GM21367 (cell line): ENCODE measurements at regions not wholly inside any gene's neighbourhood (a gene's known extent, or its start where the extent isn't known, plus 50 kb on each side); places are given as distances from the start of the nearest gene placed in this dataset.
"Not testable (repeated sequence)": the region's sequence is repeated elsewhere in the genome, so short reads cannot be mapped to it uniquely, and the experiment has no call there.

ENCODE experiments used
- ATAC-seq: cut with Tn5 transposase; IDR thresholded peaks from one replicate; pipeline ENCODE4 v1.9.1; 2021; ENCODE audit not compliant: unreplicated experiment

DNA sequence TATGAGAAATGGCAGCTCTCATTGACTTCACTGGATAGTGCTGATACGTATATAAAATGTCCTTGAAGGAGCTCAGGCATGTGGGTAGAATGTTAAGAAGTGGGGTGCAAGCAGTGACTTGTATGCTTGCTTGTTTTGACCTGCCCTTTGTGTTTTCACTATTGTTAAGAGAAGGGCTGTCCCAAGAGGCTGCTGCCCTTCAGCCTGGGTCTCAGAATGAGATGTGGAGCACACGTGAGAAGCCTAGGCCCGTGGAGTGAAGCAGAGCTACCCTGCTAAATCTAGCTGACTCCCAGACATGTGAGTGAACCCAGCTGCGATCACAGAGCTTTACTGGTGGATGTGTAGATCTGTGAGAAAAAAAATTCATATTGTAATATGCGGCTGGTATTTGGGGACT, 305.3 kb upstream of the RGS17 start:
- ATAC-seq, result no peak

DNA sequence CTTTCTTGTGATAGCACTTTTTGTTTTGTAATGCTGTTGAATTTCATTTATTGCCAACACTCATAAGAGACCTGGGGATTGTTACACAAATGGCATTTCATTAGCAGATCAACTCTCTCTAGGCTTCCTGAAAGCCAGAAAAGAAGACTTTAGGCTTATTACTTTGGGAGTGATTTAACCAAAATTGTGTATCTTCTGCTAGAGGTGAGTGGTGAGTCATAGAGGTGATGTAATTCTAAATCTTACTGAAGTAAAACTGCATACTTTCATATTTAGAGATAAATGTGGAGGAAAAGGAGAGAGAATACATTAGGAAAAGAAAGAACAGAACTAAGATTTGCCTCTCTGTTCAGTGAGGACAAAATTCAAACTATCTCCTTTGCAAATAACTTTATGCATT, 304.7 kb upstream of the RGS17 start:
- no peak for ATAC-seq

DNA sequence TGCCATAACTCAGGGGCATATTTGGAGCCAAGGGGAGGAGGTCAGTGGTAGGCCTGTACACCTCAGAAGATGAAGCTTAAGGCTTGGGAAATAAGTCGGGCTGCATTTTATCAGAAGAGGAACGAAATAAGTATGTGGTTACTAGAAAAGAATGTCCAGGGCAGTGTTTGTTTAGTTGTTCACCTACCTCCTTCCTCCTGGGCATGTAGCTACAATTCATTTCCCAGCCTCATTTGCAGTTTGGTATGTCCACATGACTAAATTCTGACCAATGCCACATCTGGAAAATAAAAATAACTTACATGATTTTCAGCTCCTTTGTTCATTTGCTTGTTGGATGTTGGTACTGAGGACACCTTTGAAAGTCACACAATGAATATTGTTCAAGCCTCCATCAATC, 294.5 kb upstream of the RGS17 start:
- no peak for ATAC-seq

DNA sequence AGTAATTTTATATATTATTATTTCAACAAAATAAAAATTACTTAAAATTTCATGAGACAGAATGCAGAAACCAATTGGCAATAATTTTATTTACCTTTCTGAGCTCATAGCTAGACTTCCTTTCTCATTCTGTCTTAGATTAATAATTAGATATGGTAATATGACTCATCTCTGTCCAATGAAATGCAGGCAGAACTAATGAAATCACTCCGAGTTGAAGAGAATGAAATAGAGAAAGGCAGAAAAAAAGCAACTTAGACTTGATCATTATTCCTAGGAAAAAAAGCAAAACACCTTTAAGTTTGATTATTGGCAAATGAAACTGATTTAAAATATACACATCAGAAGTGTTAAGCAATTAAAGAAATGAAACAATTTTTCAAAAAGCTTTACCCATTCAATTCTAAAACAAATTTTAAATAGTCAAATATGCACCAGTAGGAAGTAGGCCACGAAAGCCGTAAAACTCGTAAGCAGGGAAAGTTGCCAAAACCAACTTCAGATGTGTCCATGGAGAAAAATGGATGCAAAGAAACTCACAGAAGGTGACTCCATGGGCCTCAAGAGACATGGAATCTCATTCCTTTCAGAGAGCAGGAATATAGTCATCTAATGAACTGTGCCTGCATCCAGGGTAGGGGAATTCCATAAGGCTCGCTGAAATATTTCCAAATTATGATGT, 293.8 kb upstream of the RGS17 start:
- ATAC-seq, result no peak

DNA sequence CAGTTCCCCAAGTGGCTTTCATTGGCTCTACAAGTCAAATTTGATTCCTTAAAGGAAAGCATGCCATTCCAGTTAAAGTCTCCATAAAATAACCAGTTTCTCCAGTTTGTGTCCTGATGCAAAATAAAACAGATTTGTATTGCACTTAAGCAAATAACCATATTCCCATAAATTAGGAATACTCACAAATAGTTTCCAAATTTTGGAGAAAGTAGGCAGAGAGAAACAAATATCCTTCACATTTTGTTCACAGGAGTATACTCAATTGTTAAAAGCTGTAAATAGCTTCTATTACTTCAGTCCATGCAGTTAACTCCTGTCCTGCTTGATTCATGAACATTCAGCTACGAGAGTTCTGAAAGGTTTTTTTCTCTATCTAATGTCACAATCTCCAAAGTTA, 281.4 kb upstream of the RGS17 start:
- no peak for ATAC-seq

DNA sequence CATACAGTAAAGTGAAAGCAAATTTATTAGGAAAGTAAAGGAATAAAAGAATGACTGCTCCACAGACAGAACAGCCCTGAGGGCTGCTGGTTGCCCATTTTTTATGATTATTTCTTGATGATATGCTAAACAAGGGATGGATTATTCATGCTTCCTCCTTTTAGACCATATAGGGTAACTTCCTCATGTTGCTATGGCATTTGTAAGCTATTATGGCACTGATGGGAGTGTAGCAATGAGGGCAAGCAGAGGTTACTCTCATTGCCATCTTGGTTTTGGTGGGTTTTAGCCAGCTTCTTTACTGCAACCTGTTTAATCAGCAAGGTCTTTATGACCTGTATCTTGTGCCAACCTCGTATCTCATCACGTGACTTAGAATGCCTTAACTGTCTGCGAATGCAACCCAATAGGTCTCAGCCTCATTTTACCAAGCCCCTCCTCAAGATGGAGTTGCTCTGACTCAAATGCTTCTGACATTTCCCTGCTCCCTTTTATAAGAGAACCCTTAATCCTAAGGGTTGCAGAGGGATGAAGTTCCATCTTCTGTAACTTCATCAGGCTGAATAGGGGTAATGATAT, 280.1 kb upstream of the RGS17 start:
- ATAC-seq, result no peak

DNA sequence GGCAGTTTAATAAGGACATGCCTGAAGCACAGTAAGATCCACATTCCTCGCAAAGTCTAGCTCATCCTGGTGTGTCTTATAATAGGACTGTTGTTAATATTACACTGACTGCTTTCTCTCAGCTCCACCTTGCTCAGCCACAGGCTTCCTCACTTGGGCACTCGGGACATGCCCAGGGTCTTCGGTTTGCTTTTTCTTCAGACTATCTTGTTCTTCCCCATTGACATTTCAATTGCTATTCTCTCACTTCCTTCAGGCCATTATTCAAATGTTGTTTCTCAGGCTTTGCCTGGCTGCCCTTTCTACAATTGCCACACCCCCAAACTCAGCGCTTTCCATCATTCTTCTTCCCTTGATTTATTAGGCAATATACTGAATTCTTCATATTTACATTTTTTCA, 274.8 kb upstream of the RGS17 start:
- no peak for ATAC-seq

DNA sequence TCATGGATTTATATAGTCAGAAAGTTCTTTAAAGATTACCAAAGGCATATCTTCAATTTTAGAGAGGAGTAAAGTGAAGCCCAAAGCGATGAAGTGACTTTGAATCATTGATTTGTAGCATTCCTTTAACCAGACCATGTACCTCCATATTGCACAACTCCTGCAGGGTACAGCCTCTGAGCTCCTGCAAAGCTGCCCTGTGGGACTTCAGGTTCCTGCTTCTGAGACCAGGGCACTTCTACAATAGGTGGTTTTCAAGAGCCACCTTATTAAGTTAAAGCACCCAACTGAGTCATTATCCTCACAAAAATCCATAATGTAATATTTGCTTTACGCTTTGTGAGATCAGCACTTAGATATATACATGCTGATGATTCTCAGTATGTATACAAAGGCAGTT, 270.7 kb upstream of the RGS17 start:
- ATAC-seq, result no peak

DNA sequence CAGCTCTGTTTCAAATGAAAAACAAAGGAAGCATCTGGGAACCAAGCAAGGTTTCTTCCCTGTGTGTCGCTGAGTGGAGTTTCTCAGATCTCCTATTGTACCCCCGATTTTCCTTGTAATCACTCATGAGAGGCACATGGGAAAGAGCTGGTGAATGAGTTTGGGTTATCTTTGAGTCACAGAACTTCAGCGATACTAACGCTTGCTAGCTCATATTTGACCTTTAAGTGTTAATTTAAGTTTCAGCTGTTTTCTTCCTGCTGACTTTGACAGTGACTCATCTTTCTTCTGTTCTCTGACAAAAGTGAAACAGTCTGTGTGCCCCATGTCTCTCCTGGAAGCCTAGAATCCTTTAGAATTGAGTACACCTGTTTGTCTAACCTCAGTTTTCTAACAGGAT, 261.1 kb upstream of the RGS17 start:
- no peak for ATAC-seq

DNA sequence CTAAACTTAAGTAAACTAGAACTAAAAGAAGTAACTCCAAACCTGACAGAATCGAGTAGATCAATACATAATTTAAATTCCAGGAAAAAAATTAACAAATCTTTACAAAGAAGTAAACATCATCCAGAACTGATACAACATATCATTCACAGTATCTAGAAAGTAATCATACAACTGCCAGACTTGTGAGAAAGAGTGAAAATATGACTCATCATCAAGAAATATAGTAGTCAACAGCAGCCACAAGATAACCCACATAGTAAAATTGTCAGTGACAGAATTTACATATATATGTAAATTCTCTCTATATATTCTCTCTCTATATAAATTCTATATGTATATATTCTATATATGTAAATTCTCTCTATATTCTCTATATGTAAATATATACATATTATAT, 242.8 kb upstream of the RGS17 start:
- no peak for ATAC-seq

DNA sequence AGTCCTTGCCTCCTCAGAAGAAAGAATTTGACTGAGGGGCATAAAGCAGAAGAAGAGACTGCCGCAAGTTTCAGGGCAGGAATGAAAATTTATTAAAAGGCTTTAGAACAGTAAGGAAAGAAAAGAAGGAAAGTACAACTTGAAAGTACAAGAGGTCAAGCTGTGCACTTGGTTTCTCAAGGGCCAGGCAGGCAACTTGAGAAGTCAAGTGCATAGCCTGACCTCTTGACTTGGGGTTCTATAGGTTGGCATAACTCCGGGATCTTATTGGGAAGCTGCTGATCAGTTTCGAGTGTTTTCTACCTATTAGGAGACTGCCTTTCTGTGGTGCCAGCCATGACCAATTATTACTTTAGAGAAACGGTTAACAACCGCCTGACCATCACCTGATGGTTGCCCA, 237.0 kb upstream of the RGS17 start:
- ATAC-seq, result no peak

DNA sequence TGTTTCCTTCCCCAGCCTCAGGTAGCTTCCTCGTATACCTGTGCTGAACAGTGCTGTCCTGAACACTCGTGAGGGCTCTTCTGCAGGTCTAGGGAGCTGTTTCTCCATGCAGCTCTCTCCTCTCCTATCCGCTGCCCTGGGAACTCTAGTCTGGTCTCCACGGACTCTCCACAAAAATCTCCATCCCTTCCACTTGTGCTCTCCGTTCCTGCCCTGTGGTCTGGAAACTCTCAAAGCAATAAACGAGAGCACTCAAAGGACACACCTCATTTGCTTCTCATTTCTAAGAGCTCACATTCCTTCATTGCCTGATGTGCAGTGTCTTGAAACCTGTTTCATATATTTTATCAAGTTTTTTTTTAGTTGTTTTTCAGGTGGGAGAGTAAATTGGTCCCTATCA, 235.9 kb upstream of the RGS17 start:
- ATAC-seq, result no peak

DNA sequence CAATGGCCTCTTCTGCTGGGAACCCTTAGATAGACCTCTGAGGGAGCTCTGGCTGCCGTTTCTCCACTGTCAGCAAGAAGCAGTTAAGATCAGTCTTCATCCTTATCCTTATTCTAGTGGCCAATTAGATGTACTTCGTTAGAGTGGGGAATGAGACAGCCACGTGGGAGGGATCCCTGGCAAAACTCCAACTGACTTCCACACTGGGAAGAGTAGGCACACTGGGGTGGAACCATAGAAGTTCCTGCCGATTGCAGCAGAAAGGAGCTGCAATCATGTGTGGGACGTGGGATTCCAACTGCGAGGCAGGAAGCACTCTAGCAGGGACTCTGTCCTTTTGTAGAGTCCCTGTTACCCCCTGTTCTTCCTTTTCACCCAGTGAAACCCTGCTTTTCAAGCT, 226.3 kb upstream of the RGS17 start:
- ATAC-seq, result no peak

DNA sequence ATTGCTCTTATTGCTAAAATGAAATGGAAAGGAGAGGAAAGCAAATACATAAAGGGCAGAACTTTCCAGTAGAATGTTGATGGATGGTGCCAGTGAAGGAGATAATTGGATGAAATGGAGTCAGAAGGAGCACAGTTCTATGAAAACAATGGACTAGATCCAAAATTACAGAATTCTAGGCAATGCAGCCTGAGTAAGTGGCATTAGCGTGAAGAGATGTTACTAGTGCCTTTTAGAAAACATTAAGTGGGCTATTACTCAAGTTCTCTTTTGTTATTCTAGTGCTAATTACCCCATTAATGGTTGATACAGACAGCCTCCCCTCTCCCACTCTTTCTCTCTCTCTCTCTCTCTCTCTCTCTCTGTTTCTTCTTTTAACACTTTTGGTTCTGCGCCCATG, 209.5 kb upstream of the RGS17 start:
- no peak for ATAC-seq

DNA sequence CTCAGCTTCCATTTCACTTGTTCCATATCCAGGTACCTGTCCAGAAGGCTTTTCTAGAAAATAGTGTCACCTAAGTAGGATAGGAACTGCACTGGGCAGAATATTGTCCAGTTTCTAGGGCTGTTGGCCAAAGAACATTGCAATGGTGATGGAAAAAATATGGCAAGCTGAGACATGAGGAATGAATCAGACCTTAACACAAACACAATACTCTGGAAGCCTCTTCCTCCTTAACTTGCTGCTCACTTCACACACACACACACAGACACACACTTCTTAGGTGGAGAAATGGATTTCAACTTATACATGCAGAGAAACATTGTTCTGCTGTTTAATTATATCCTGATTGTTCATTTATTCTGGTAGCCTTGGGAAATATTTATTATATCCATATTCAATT, 203.0 kb upstream of the RGS17 start:
- no peak for ATAC-seq

DNA sequence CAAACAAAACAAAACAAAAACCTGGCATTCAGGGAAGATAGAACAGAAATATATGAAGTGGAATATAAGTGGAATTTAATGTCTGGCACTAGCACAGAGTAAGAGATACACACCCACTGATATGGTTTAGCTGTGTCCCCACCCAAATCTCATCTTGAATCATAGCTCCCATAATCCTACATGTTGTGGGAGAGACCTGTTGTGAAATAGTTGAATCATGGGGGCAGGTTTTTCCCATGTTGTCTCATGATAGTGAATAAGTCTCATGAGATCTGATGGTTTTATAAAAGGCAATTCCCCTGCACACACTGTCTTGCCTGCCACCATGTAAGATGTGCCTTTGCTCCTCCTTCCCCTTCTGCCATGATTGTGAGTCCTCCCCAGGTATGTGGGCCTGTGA, 200.1 kb upstream of the RGS17 start:
- ATAC-seq, result not testable (repeated sequence)

DNA sequence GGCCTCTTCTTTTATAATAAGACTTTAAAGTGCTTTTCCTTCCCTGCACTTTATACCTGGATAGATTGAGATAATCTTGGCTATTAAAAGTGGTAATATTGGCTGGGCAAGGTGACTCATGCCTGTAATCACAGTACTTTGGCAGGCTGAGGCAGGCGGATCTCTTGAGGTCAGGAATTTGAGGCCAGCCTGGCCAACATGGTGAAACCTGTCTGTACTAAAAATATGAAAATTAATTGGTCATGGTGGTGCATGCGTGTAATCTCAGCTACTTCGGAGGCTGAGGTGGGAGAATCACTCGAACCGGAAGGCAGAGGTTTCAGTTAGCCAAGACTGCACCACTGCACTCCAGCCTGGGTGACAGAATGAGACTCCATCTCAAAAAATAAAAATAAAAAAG, 197.1 kb upstream of the RGS17 start:
- ATAC-seq, result no peak

DNA sequence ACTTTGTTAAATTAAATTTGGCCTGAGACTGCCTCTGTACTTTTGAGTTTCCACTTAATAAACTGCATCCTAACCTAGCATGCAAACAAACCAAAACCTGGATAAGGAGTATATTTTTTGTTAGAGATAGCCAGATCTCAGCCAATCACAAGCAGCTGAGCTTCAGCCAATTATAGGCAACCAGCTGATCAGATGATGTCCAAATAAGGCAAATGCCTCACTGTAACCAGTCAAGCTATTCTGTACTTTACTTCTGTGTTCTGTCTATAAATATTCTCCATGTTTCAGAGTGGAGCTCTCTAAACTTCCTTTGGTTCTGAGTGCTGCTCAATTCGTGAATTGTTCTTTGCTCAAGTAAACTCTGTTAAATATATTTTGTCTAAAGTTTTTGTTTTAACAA, 194.6 kb upstream of the RGS17 start:
- no peak for ATAC-seq

DNA sequence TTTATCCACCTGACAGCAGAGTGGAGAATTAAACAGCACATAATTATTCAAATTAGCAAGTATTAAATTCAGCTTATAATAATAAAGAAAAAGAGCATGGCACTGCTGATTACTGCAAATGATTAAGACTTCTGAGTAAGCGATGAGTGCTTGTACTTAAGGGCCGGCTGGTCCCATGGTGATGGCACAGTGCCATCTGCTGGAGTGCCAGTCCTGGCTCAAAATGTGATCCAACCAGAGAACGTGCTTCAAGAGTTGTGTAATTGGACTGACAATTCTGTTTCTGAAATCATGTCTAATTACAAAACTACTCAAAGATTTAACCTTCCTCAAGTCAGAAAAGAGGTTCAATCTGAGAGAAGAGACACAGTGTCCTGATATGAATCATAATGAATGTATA, 181.6 kb upstream of the RGS17 start:
- ATAC-seq, result peak; percentile 58

DNA sequence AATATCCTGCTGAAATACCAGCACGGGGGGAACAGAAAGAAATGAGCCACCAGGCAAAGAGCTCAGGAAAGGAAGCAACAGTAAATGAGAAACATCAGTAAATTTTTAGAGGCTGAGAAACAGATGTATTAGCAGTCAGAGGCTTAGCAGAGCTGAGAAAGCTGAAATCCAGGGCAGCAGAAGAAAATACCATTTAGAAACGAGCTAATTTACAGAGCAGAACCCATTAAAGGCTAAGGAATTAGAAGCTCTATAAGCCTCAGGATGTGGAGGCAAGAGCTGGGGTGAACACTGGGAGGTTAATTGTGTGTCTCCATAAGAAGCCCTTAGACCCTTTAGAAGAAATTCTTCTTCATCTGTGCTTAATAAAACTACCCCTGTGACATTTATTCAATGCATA, 178.6 kb upstream of the RGS17 start:
- no peak for ATAC-seq

DNA sequence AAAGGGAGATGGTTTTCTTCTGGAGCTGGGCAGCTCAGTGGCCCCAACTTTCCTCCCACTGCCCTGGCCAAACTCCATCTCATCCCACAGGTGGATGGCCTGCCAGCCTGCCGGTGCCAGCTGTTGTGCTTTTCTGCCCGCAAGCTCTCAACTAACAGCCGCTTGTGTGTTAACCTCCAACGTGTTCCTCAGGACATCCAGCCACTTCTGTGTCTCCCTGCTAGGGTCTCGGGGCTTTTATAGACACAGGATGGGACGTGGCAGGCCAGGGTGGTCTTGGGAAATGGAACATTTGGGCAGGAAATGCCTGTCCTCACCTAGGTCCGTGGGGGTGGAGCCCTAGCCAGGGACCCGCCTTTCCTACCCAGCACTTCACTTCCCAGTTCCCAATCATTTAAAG, 171.1 kb upstream of the RGS17 start:
- ATAC-seq, result no peak

DNA sequence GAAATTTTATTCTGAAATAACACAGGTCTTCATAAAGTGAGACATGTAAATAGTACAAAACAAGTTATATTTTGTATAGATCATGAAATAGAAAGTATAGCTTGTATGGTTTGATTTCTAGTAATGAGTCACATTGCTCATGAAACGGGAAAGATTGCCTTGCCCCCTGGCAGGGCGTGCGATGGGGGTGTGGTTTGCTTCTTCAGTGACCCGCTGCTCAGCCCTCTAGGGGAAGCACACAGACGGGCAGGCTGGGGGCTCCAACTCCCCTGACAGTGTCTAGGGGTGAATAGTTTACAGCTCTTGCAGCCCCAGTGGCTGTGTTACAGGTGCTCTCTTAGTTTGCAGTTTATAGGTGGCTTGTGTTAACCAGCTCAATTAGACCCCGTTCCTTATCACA, 170.5 kb upstream of the RGS17 start:
- ATAC-seq, result no peak

DNA sequence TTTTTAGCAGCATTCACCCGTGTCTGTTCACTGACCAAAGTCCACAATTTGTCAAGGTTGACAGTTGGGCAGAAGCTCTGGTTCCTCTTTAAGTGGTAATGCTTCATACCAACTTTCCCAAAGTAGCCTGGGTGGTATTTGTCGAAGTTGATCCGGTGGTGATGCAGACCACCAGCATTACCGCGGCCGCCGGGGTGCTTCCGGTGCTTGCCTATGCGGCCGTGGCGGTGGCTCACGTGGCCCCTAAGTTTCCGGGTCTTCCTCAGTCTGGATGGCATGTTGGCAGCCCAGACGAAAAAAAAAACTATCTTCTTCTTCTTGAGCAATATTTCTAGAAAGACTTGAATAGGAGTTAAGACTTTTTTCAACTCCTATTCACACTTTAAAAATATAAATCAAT, 151.4 kb upstream of the RGS17 start:
- not testable (repeated sequence) for ATAC-seq
